HG03025 (cell line): ENCODE measurements at regions not wholly inside any gene's neighbourhood (a gene's known extent, or its start where the extent isn't known, plus 50 kb on each side); places are given as distances from the start of the nearest gene placed in this dataset.

ENCODE experiments used
- ATAC-seq: cut with Tn5 transposase; IDR thresholded peaks from one replicate; pipeline ENCODE4 v1.9.1; 2021; ENCODE audit warnings: mild to moderate bottlenecking, moderate library complexity; ENCODE audit not compliant: unreplicated experiment, low FRiP score

- no peak for ATAC-seq
These were observed 1248.7 kb downstream of the PCDH7 start for GRCh38 chr4:31968842-31969241.

GRCh38 chr4:31974490-31975002 lies 1254.4 kb downstream of the PCDH7 start:
- ATAC-seq: no peak

- no peak for ATAC-seq
These were observed 1259.8 kb downstream of the PCDH7 start for GRCh38 chr4:31979988-31980387.

GRCh38 chr4:31983246-31983645 lies 1263.1 kb downstream of the PCDH7 start:
- no peak for ATAC-seq

GRCh38 chr4:31983677-31984076 lies 1263.5 kb downstream of the PCDH7 start:
- no peak for ATAC-seq

GRCh38 chr4:31984872-31985271 lies 1264.7 kb downstream of the PCDH7 start:
- no peak for ATAC-seq

GRCh38 chr4:31995943-31996901 lies 1276.1 kb downstream of the PCDH7 start:
- no peak for ATAC-seq

GRCh38 chr4:31998807-31999206 lies 1278.6 kb downstream of the PCDH7 start:
- ATAC-seq: no peak

- no peak for ATAC-seq
These were observed 1279.7 kb downstream of the PCDH7 start for GRCh38 chr4:31999848-32000247.

GRCh38 chr4:32000846-32001488 lies 1280.8 kb downstream of the PCDH7 start:
- ATAC-seq: no peak

- ATAC-seq: no peak
These were observed 1282.0 kb downstream of the PCDH7 start for GRCh38 chr4:32002037-32002747.

- ATAC-seq: no peak
These were observed 1283.4 kb downstream of the PCDH7 start for GRCh38 chr4:32003548-32003947.

GRCh38 chr4:32010221-32010620 lies 1290.1 kb downstream of the PCDH7 start:
- no peak for ATAC-seq

GRCh38 chr4:32022071-32022470 lies 1301.9 kb downstream of the PCDH7 start:
- ATAC-seq: no peak

GRCh38 chr4:32025851-32026459 lies 1305.8 kb downstream of the PCDH7 start:
- ATAC-seq: no peak

GRCh38 chr4:32030406-32030805 lies 1310.2 kb downstream of the PCDH7 start:
- ATAC-seq: no peak

GRCh38 chr4:32031026-32031425 lies 1310.9 kb downstream of the PCDH7 start:
- ATAC-seq: no peak

GRCh38 chr4:32032136-32032672 lies 1312.0 kb downstream of the PCDH7 start:
- no peak for ATAC-seq

- ATAC-seq: no peak
These were observed 1317.2 kb downstream of the PCDH7 start for GRCh38 chr4:32037399-32037798.
